ENCODE measurements at regions not wholly inside any gene's neighbourhood (a gene's known extent, or its start where the extent isn't known, plus 50 kb on each side); places are given as distances from the start of the nearest gene placed in this dataset.

- no peak for FAIRE-seq
Measured at GRCh38 chr13:22238269-22238668, 567.4 kb downstream of the FGF9 start.

GRCh38 chr13:22240716-22241115 lies 569.8 kb downstream of the FGF9 start:
- BruUV-seq (replicated peaks): no TSS peak
- Histone ChIP-seq H4K20me1 (replicated peaks; ENCODE audit: control insufficient read depth, extremely low read depth, insufficient read depth, low read length) (no peaks in the 10 kb centered on the region), H3K79me2 (ENCODE audit: control insufficient read depth, insufficient read depth, low read length) (no peaks in the 10 kb centered on the region), H3K4me3 (replicated peaks in 1 of 3; ENCODE audit: insufficient read depth in 1 of 3, low read depth in 1 of 3, low read length in 3 of 3) (no peak overlapping the region), H3K27me3 (ENCODE audit: control insufficient read depth in 2 of 2, insufficient read depth in 2 of 2, low read length in 2 of 2) (no peaks in the 10 kb centered on the region), H3K36me3 (ENCODE audit: control insufficient read depth in 2 of 2, extremely low read depth in 1 of 2, insufficient read depth in 2 of 2, low read length in 2 of 2) (no peaks in the 10 kb centered on the region), H3K9me1 (replicated peaks; ENCODE audit: control insufficient read depth, extremely low read depth, insufficient read depth, low read length) (no peaks in the 10 kb centered on the region), H3K9ac (replicated peaks; ENCODE audit: extremely low read depth, insufficient read depth, low read length) (no peak overlapping the region), H3K27ac (ENCODE audit: insufficient read depth, low read depth, low read length) (no peak overlapping the region), H3K4me1 (ENCODE audit: control insufficient read depth, extremely low read depth, insufficient read depth, low read length) (no peaks in the 10 kb centered on the region), H2AFZ (ENCODE audit: low read depth, low read length) (no peak overlapping the region), H3K9me3 (replicated peaks; ENCODE audit: control insufficient read depth, insufficient read depth, low read length) (peaks cover 10% of the 10 kb centered on the region), H3K4me2 (ENCODE audit: insufficient read depth, low read length) (no peak overlapping the region)
- intact Hi-C loops (cut with micrococcal nuclease) (no loop called here), dilution Hi-C loops (cut with MboI; ENCODE audit: extremely low pct_ligation_motif_present, low sequenced_read_pairs) (no loop called here)
- POLR2A ChIA-PET: no interaction called here
- DNase-seq (ENCODE audit: low read depth, low spot score) (no peak), FAIRE-seq (no peak)
- CTCF ChIA-PET: no interaction called here
- TF ChIP-seq CTCF (IDR thresholded peaks at IDR 0.05; ENCODE audit: extremely low read depth in 1 of 2, insufficient read depth in 1 of 2, low read depth in 1 of 2, low read length in 2 of 2) (no peak), EZH2 (IDR thresholded peaks at IDR 0.05; ENCODE audit: borderline replicate concordance, low read depth, low read length, severe bottlenecking) (no peak), GATA2 (IDR thresholded peaks at IDR 0.05; ENCODE audit: insufficient read depth, insufficient read length, low read depth, low read length) (no peak)

More at GRCh38 chr13:22238269-22238668, 567.4 kb downstream of the FGF9 start:
- no peak overlapping the region for H2AFZ ChIP-seq (ENCODE audit: low read depth, low read length)
- intact Hi-C loops (cut with micrococcal nuclease): loop anchor here (10.0 kb wide), 1 partner anchor 1293 kb away; no protein-coding TSS in a partner anchor
- H3K27ac ChIP-seq (ENCODE audit: insufficient read depth, low read depth, low read length): no peak overlapping the region
- H3K27me3 ChIP-seq (ENCODE audit: control insufficient read depth in 2 of 2, insufficient read depth in 2 of 2, low read length in 2 of 2): no peaks in the 10 kb centered on the region
- no peaks in the 10 kb centered on the region for H3K36me3 ChIP-seq (ENCODE audit: control insufficient read depth in 2 of 2, extremely low read depth in 1 of 2, insufficient read depth in 2 of 2, low read length in 2 of 2)
- H3K9me1 ChIP-seq (replicated peaks; ENCODE audit: control insufficient read depth, extremely low read depth, insufficient read depth, low read length): no peaks in the 10 kb centered on the region
- no peak for DNase-seq (ENCODE audit: low read depth, low spot score)
- no peak overlapping the region for H3K9ac ChIP-seq (replicated peaks; ENCODE audit: extremely low read depth, insufficient read depth, low read length)
- ChIA-PET CTCF (no interaction called here), POLR2A (no interaction called here)
- TF ChIP-seq GATA2 (IDR thresholded peaks at IDR 0.05; ENCODE audit: insufficient read depth, insufficient read length, low read depth, low read length): no peak
- peaks cover 12% of the 10 kb centered on the region for H3K9me3 ChIP-seq (replicated peaks; ENCODE audit: control insufficient read depth, insufficient read depth, low read length)
- H3K4me1 ChIP-seq (ENCODE audit: control insufficient read depth, extremely low read depth, insufficient read depth, low read length): no peaks in the 10 kb centered on the region
- dilution Hi-C loops (cut with MboI; ENCODE audit: extremely low pct_ligation_motif_present, low sequenced_read_pairs): no loop called here
- H4K20me1 ChIP-seq (replicated peaks; ENCODE audit: control insufficient read depth, extremely low read depth, insufficient read depth, low read length): no peaks in the 10 kb centered on the region
- no TSS peak for BruUV-seq (replicated peaks)
- H3K4me3 ChIP-seq (replicated peaks in 1 of 3; ENCODE audit: insufficient read depth in 1 of 3, low read depth in 1 of 3, low read length in 3 of 3): no peak overlapping the region
- H3K4me2 ChIP-seq (ENCODE audit: insufficient read depth, low read length): no peak overlapping the region
- H3K79me2 ChIP-seq (ENCODE audit: control insufficient read depth, insufficient read depth, low read length): no peaks in the 10 kb centered on the region

All from endothelial cell of umbilical vein (primary cell).